ENCODE measurements at regions not wholly inside any gene's neighbourhood (a gene's known extent, or its start where the extent isn't known, plus 50 kb on each side); places are given as distances from the start of the nearest gene placed in this dataset.

- TF ChIP-seq SETDB1 (CRISPR knock-in tag; IDR thresholded peaks at IDR 0.05; ENCODE audit: borderline replicate concordance) (no peak), USF2 (IDR thresholded peaks at IDR 0.05; ENCODE audit: low read depth, low read length) (no peak), USF2 (CRISPR knock-in tag; IDR thresholded peaks at IDR 0.05; ENCODE audit: borderline replicate concordance) (no peak), GABPB1 (CRISPR knock-in tag; IDR thresholded peaks at IDR 0.05) (no peak), MAX (IDR thresholded peaks at IDR 0.05) (no peak), PATZ1 (CRISPR knock-in tag; IDR thresholded peaks at IDR 0.05) (no peak), HDAC2 (CRISPR knock-in tag; IDR thresholded peaks at IDR 0.05) (no peak), ZNF572 (CRISPR knock-in tag; IDR thresholded peaks at IDR 0.05) (no peak), EP300 (IDR thresholded peaks at IDR 0.05; ENCODE audit: low read depth in 2 of 2, low read length in 2 of 2) (no peak), EP300 (CRISPR knock-in tag; IDR thresholded peaks at IDR 0.05; ENCODE audit: borderline replicate concordance) (no peak), CBX2 (IDR thresholded peaks at IDR 0.05; ENCODE audit: low read depth, low read length) (no peak), CBX2 (CRISPR knock-in tag; IDR thresholded peaks at IDR 0.05; ENCODE audit: low read depth) (no peak)
- TF ChIP-seq, protein P1, sequence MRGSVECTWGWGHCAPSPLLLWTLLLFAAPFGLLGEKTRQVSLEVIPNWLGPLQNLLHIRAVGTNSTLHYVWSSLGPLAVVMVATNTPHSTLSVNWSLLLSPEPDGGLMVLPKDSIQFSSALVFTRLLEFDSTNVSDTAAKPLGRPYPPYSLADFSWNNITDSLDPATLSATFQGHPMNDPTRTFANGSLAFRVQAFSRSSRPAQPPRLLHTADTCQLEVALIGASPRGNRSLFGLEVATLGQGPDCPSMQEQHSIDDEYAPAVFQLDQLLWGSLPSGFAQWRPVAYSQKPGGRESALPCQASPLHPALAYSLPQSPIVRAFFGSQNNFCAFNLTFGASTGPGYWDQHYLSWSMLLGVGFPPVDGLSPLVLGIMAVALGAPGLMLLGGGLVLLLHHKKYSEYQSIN (CRISPR knock-in tag; IDR thresholded peaks at IDR 0.05; ENCODE audit: borderline replicate concordance), result no peak
- TF ChIP-seq, protein P2, sequence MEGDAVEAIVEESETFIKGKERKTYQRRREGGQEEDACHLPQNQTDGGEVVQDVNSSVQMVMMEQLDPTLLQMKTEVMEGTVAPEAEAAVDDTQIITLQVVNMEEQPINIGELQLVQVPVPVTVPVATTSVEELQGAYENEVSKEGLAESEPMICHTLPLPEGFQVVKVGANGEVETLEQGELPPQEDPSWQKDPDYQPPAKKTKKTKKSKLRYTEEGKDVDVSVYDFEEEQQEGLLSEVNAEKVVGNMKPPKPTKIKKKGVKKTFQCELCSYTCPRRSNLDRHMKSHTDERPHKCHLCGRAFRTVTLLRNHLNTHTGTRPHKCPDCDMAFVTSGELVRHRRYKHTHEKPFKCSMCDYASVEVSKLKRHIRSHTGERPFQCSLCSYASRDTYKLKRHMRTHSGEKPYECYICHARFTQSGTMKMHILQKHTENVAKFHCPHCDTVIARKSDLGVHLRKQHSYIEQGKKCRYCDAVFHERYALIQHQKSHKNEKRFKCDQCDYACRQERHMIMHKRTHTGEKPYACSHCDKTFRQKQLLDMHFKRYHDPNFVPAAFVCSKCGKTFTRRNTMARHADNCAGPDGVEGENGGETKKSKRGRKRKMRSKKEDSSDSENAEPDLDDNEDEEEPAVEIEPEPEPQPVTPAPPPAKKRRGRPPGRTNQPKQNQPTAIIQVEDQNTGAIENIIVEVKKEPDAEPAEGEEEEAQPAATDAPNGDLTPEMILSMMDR (CRISPR knock-in tag; IDR thresholded peaks at IDR 0.05), result no peak
Observed at GRCh38 chr20:7660165-7660564, 280.1 kb downstream of the HAO1 start.
